Panc1 (cell line): ENCODE measurements at regions not wholly inside any gene's neighbourhood (a gene's known extent, or its start where the extent isn't known, plus 50 kb on each side); places are given as distances from the start of the nearest gene placed in this dataset.

ENCODE experiments used
- POLR2AphosphoS5 ChIP-seq: IDR thresholded peaks from 2 replicates; pipeline ENCODE4 v1.6.1; 2012; ENCODE audit warnings: mild to moderate bottlenecking, low read depth, low read length, moderate library complexity
- SIN3A ChIP-seq: IDR thresholded peaks from 2 replicates; pipeline ENCODE4 v1.6.1; 2012; ENCODE audit warnings: low read depth, mild to moderate bottlenecking, low read length, moderate library complexity, borderline replicate concordance; ENCODE audit not compliant: insufficient read depth
- TCF7L2 ChIP-seq: IDR thresholded peaks from 2 replicates; pipeline ENCODE4 v1.6.1; 2011; ENCODE audit warnings: mild to moderate bottlenecking, low read depth, low read length, inconsistent platforms
- TF ChIP-seq, protein P1 (sequence below): fragments of 450-650 bp; IDR thresholded peaks from 2 replicates; pipeline ENCODE4 v1.5.1; 2017; ENCODE audit warnings: mild to moderate bottlenecking
- TF ChIP-seq, protein P2 (sequence below), 2 experiments: IDR thresholded peaks; 2 replicates each; pipeline ENCODE4 v1.6.1; 2011 to 2012; ENCODE audit warnings: low read depth in 2 of 2, control low read depth in 1 of 2, low read length in 1 of 2, mild to moderate bottlenecking in 1 of 2, moderate library complexity in 1 of 2; ENCODE audit not compliant: insufficient read depth in 1 of 2

DNA sequence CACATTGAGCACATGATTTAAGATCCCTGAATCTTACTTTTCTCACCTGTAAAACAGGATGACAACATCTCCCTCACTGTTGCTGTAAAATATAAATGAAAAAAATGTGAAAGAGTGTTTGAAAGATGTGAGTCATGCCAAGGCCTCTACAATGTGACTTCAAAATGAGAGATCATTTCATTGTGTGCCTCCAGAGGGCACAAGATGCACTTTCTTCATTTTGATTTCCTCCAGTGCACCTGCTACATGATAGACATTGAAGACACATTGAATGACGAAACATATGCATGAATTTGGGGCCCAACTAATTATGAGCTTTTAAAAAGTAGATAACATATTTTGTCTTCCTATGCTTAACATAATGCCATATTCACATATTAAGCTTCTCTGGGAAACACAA lies 170.3 kb downstream of the MOBP start:
- TF ChIP-seq, protein P1, sequence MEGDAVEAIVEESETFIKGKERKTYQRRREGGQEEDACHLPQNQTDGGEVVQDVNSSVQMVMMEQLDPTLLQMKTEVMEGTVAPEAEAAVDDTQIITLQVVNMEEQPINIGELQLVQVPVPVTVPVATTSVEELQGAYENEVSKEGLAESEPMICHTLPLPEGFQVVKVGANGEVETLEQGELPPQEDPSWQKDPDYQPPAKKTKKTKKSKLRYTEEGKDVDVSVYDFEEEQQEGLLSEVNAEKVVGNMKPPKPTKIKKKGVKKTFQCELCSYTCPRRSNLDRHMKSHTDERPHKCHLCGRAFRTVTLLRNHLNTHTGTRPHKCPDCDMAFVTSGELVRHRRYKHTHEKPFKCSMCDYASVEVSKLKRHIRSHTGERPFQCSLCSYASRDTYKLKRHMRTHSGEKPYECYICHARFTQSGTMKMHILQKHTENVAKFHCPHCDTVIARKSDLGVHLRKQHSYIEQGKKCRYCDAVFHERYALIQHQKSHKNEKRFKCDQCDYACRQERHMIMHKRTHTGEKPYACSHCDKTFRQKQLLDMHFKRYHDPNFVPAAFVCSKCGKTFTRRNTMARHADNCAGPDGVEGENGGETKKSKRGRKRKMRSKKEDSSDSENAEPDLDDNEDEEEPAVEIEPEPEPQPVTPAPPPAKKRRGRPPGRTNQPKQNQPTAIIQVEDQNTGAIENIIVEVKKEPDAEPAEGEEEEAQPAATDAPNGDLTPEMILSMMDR = peak; percentile 4; the same call in 1 of the 2 replicates
- TF ChIP-seq, protein P2, sequence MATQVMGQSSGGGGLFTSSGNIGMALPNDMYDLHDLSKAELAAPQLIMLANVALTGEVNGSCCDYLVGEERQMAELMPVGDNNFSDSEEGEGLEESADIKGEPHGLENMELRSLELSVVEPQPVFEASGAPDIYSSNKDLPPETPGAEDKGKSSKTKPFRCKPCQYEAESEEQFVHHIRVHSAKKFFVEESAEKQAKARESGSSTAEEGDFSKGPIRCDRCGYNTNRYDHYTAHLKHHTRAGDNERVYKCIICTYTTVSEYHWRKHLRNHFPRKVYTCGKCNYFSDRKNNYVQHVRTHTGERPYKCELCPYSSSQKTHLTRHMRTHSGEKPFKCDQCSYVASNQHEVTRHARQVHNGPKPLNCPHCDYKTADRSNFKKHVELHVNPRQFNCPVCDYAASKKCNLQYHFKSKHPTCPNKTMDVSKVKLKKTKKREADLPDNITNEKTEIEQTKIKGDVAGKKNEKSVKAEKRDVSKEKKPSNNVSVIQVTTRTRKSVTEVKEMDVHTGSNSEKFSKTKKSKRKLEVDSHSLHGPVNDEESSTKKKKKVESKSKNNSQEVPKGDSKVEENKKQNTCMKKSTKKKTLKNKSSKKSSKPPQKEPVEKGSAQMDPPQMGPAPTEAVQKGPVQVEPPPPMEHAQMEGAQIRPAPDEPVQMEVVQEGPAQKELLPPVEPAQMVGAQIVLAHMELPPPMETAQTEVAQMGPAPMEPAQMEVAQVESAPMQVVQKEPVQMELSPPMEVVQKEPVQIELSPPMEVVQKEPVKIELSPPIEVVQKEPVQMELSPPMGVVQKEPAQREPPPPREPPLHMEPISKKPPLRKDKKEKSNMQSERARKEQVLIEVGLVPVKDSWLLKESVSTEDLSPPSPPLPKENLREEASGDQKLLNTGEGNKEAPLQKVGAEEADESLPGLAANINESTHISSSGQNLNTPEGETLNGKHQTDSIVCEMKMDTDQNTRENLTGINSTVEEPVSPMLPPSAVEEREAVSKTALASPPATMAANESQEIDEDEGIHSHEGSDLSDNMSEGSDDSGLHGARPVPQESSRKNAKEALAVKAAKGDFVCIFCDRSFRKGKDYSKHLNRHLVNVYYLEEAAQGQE (IDR thresholded peaks at IDR 0.05; ENCODE audit: insufficient read depth in 1 of 2, low read depth in 2 of 2, low read length in 1 of 2) = no peak
- TF ChIP-seq SIN3A (no peak), POLR2AphosphoS5 (no peak), TCF7L2 (no peak)
